ENCODE measurements at regions not wholly inside any gene's neighbourhood (a gene's known extent, or its start where the extent isn't known, plus 50 kb on each side); places are given as distances from the start of the nearest gene placed in this dataset.

DNA sequence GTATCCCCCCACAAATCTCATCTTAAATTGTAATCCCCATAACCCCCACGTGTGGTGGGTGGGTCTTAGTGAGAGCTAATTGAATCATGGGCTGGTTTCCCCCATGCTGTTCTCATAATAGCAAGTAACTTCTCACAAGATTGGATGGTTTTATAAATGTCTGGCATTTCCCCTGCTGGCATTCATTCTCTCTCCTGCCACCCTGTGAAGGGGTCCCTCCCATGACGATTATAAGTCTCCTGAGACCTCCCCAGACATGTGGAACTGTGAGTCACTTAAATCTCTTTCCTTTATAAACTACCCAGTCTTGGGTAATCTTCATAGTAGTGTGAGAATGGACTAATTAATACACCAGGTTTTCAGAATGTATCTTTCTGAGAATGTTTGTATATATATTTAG, 1159.4 kb downstream of the FAM181B start:
- Histone ChIP-seq H3K9me3 (no peaks in the 10 kb centered on the region), H3K36me3 (ENCODE audit: low read depth, missing control alignments) (no peaks in the 10 kb centered on the region), H3K27ac (no peak overlapping the region), H3K27me3 (no peaks in the 10 kb centered on the region), H3K4me1 (no peaks in the 10 kb centered on the region), H3K4me3 (no peak overlapping the region)
- WGBS, 2 donors: 62 to 63% methylated on average over 2 of the region's 2 CpGs
- TF ChIP-seq, protein P1, sequence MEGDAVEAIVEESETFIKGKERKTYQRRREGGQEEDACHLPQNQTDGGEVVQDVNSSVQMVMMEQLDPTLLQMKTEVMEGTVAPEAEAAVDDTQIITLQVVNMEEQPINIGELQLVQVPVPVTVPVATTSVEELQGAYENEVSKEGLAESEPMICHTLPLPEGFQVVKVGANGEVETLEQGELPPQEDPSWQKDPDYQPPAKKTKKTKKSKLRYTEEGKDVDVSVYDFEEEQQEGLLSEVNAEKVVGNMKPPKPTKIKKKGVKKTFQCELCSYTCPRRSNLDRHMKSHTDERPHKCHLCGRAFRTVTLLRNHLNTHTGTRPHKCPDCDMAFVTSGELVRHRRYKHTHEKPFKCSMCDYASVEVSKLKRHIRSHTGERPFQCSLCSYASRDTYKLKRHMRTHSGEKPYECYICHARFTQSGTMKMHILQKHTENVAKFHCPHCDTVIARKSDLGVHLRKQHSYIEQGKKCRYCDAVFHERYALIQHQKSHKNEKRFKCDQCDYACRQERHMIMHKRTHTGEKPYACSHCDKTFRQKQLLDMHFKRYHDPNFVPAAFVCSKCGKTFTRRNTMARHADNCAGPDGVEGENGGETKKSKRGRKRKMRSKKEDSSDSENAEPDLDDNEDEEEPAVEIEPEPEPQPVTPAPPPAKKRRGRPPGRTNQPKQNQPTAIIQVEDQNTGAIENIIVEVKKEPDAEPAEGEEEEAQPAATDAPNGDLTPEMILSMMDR (IDR thresholded peaks at IDR 0.05): no peak
- TF ChIP-seq POLR2A (IDR thresholded peaks at IDR 0.05): no peak
- intact Hi-C loops (cut with DNase I; ENCODE audit: low total_unique reads): no loop called here
- DNase-seq: no peak

DNA sequence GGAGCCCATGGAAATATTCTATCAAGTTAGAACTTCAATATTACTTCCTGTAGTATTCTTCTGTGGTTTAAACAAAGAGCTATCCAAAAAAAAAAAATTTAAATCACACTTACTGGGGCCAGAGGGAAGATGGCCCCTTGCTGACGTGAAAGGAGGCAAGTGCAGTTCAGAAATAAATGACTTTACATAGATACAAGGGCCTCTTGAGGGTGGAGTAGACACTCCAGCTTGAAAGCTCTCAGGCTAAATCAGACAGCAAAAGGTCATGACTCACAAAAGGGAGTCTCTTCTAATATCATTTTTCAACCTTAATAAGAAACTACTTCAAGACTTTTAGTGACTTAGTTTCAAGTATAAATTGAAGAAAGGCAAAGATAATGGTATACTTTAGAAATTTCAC, 1160.3 kb downstream of the FAM181B start:
- Histone ChIP-seq H3K27ac (no peak overlapping the region), H3K4me3 (no peak overlapping the region), H3K27me3 (no peaks in the 10 kb centered on the region), H3K4me1 (no peaks in the 10 kb centered on the region), H3K9me3 (no peaks in the 10 kb centered on the region), H3K36me3 (ENCODE audit: low read depth, missing control alignments) (no peaks in the 10 kb centered on the region)
- WGBS, 2 donors: 31 to 39% methylated on average over 1 of the region's 1 CpG
- TF ChIP-seq POLR2A (IDR thresholded peaks at IDR 0.05): no peak
- TF ChIP-seq, protein P1 (IDR thresholded peaks at IDR 0.05): no peak
- intact Hi-C loops (cut with DNase I; ENCODE audit: low total_unique reads): no loop called here
- DNase-seq: no peak

DNA sequence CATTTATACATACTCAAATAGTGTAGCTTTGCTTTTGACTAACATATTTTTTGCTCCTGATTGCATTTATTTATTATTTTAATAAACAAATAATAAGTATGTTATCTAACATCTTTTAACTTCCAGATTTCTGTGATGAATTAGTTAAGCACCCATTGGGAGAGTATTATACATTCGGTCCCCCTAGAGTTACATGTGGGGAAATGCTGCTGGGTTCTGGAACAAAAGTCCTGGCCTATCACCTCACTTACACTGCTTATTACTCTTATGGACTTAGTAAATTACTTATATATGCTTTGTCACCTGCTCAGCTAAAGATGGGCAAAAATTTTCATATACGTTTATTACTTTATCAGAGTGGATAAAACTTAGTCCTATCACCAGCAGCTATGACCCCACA, 1163.0 kb downstream of the FAM181B start:
- Histone ChIP-seq H3K4me1 (no peaks in the 10 kb centered on the region), H3K36me3 (ENCODE audit: low read depth, missing control alignments) (no peaks in the 10 kb centered on the region), H3K27ac (no peak overlapping the region), H3K9me3 (no peaks in the 10 kb centered on the region), H3K4me3 (no peak overlapping the region), H3K27me3 (no peaks in the 10 kb centered on the region)
- no peak for DNase-seq
- no peak for TF ChIP-seq POLR2A (IDR thresholded peaks at IDR 0.05)
- TF ChIP-seq, protein P1 (IDR thresholded peaks at IDR 0.05): no peak
- 81 to 85% methylated on average over 2 of the region's 2 CpGs for WGBS, 2 donors
- intact Hi-C loops (cut with DNase I; ENCODE audit: low total_unique reads): no loop called here

DNA sequence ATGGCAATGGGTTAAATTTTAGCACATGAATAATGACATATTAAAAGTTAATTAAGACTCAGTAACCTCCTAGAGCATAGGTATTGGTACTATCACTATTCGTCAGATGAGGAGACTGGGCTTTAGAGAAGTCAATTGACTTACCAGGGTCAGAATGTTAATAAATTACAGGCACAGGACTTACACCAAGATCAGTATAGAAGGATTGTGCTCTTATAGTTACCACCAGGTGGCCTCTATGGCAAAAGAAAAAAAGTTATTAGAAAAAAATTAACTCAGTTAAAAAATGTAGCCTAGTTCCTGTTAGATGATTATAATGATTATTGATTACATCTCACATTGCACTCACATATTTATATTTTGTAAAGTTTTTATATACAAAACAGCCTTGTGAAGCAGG, 1163.7 kb downstream of the FAM181B start:
- TF ChIP-seq, protein P1 (IDR thresholded peaks at IDR 0.05): no peak
- TF ChIP-seq POLR2A (IDR thresholded peaks at IDR 0.05): no peak
- WGBS, 2 donors: 33 to 40% methylated on average over 1 of the region's 1 CpG
- no peaks in the 10 kb centered on the region for H3K4me1 ChIP-seq

DNA sequence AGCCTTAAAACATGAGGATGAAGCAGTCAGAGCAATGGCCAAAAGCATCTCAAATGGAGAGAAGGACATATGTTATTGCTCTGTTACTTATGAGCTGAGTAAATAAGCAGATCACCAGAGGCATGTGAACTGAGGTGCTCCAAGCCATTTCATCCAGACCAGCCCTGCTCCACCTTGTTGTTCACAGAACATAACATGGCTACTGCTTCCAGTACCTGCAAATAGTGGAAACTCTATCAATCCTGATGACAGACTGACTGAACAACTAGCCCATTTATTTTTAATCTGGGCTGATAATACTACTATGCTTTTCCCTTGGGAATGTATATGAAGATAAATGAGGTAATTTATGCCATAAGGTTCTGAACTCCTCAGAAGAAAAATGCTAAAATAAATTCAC, 1164.7 kb downstream of the FAM181B start:
- no peak for TF ChIP-seq POLR2A (IDR thresholded peaks at IDR 0.05)
- TF ChIP-seq, protein P1 (IDR thresholded peaks at IDR 0.05): no peak
- Histone ChIP-seq H3K36me3 (ENCODE audit: low read depth, missing control alignments) (no peaks in the 10 kb centered on the region), H3K4me1 (no peaks in the 10 kb centered on the region), H3K4me3 (no peak overlapping the region), H3K9me3 (no peaks in the 10 kb centered on the region), H3K27me3 (no peaks in the 10 kb centered on the region), H3K27ac (no peak overlapping the region)
- no peak for DNase-seq
- intact Hi-C loops (cut with DNase I; ENCODE audit: low total_unique reads): no loop called here

More for the DNA sequence above, 1163.7 kb downstream of the FAM181B start:
- no peaks in the 10 kb centered on the region for H3K27me3 ChIP-seq
- intact Hi-C loops (cut with DNase I; ENCODE audit: low total_unique reads): no loop called here
- no peak overlapping the region for H3K4me3 ChIP-seq
- H3K36me3 ChIP-seq (ENCODE audit: low read depth, missing control alignments): no peaks in the 10 kb centered on the region
- H3K9me3 ChIP-seq: no peaks in the 10 kb centered on the region
- DNase-seq: no peak
- no peak overlapping the region for H3K27ac ChIP-seq
